ENCODE measurements at regions not wholly inside any gene's neighbourhood (a gene's known extent, or its start where the extent isn't known, plus 50 kb on each side); places are given as distances from the start of the nearest gene placed in this dataset.

DNA sequence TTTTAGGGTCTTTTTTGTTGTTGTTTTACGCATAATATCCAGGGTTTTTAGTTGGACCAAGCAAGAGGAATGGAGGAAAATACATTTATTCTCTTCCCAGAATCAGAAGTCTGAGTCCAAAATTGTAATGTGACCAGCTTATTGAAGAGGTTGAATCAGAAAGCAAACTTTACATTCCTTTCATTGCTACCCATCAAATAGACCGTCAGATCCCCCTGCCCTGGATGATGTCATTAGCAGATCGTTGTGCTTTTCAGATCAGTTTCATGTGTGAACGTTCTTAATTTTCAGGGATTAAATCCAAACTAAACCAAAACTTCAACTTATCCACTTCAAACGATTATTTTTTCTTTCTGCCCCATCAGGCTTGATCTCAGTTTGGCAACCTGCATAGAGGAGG is 85.7 kb upstream of the NGF start:
- H3K4me3 ChIP-seq = no peak overlapping the region
- Mint-ChIP-seq H3K27ac (no peak overlapping the region), H3K4me1 (no peaks in the 10 kb centered on the region), H3K4me3 (no peak overlapping the region), H3K9me3 (no peaks in the 10 kb centered on the region), H3K36me3 (no peaks in the 10 kb centered on the region), H3K27me3 (ENCODE audit: insufficient read depth, low read depth) (peaks cover 4% of the 10 kb centered on the region)
- peaks cover 5% of the 10 kb centered on the region for H3K4me1 ChIP-seq
- H3K9me3 ChIP-seq (ENCODE audit: low read depth) = no peaks in the 10 kb centered on the region
- TF ChIP-seq EZH2phosphoT487 (IDR thresholded peaks at IDR 0.05) (no peak), EZH2 (IDR thresholded peaks at IDR 0.05) (no peak)
- TF ChIP-seq, protein P1, sequence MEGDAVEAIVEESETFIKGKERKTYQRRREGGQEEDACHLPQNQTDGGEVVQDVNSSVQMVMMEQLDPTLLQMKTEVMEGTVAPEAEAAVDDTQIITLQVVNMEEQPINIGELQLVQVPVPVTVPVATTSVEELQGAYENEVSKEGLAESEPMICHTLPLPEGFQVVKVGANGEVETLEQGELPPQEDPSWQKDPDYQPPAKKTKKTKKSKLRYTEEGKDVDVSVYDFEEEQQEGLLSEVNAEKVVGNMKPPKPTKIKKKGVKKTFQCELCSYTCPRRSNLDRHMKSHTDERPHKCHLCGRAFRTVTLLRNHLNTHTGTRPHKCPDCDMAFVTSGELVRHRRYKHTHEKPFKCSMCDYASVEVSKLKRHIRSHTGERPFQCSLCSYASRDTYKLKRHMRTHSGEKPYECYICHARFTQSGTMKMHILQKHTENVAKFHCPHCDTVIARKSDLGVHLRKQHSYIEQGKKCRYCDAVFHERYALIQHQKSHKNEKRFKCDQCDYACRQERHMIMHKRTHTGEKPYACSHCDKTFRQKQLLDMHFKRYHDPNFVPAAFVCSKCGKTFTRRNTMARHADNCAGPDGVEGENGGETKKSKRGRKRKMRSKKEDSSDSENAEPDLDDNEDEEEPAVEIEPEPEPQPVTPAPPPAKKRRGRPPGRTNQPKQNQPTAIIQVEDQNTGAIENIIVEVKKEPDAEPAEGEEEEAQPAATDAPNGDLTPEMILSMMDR (IDR thresholded peaks at IDR 0.05) = no peak
- H3F3A ChIP-seq (ENCODE audit: low read depth) = no peaks in the 10 kb centered on the region
- no peak overlapping the region for H3K4me2 ChIP-seq
- H3K27me3 ChIP-seq = no peaks in the 10 kb centered on the region
- H3K9ac ChIP-seq = no peak overlapping the region
- H3K79me2 ChIP-seq (ENCODE audit: low read depth) = no peaks in the 10 kb centered on the region
- H2AFZ ChIP-seq (replicated peaks) = no peak overlapping the region
- H4K20me1 ChIP-seq (ENCODE audit: low read depth) = no peaks in the 10 kb centered on the region
- no peak overlapping the region for H3K27ac ChIP-seq
- H3K36me3 ChIP-seq = no peaks in the 10 kb centered on the region
- DNase-seq (ENCODE audit: low spot score) = no peak

- no peaks in the 10 kb centered on the region for H3K9me3 ChIP-seq (ENCODE audit: low read depth)
- no peaks in the 10 kb centered on the region for H3K36me3 ChIP-seq
- H3K79me2 ChIP-seq (ENCODE audit: low read depth) = no peaks in the 10 kb centered on the region
- H3K4me1 Mint-ChIP-seq = no peaks in the 10 kb centered on the region
- no peak overlapping the region for H3K4me3 Mint-ChIP-seq
- no peak overlapping the region for H3K27ac ChIP-seq
- H3K36me3 Mint-ChIP-seq = no peaks in the 10 kb centered on the region
- TF ChIP-seq, protein P1 (IDR thresholded peaks at IDR 0.05) = no peak
- TF ChIP-seq EZH2phosphoT487 (IDR thresholded peaks at IDR 0.05) (no peak), EZH2 (IDR thresholded peaks at IDR 0.05) (no peak)
- H3K9me3 Mint-ChIP-seq = no peaks in the 10 kb centered on the region
- no peaks in the 10 kb centered on the region for H4K20me1 ChIP-seq (ENCODE audit: low read depth)
- no peak overlapping the region for H3K9ac ChIP-seq
- peaks cover 5% of the 10 kb centered on the region for H3K4me1 ChIP-seq
- no peak overlapping the region for H3K4me2 ChIP-seq
- no peaks in the 10 kb centered on the region for H3K27me3 Mint-ChIP-seq (ENCODE audit: insufficient read depth, low read depth)
- H2AFZ ChIP-seq (replicated peaks) = no peak overlapping the region
- H3K27ac Mint-ChIP-seq = no peak overlapping the region
- no peak overlapping the region for H3K4me3 ChIP-seq
- no peak for DNase-seq (ENCODE audit: low spot score)
- H3K27me3 ChIP-seq = no peaks in the 10 kb centered on the region
- H3F3A ChIP-seq (ENCODE audit: low read depth) = no peaks in the 10 kb centered on the region
Measured at GRCh38 chr1:115419571-115419970, 81.5 kb upstream of the NGF start.

DNA sequence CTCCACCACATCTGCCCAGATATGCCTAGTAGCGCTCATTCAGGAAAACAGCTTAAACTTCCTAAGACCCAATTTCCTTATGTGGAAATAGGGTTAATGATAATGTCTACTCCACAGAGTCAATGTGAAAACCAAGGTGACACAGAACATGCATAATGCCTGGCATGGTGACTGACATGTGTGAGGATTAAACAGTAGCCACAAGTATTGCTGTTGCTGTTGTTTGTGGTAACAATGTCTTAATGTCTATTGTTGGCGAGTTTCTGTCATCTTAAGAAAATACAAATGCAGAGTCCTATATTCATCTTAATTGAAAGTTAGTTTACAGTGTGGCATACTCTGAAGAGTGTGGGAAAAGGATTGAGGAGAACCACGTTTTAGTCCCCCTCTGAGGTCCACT is 75.6 kb upstream of the NGF start:
- H3K9ac ChIP-seq = no peak overlapping the region
- no peaks in the 10 kb centered on the region for H3K27me3 ChIP-seq
- Mint-ChIP-seq H3K27me3 (ENCODE audit: insufficient read depth, low read depth) (peaks cover 2% of the 10 kb centered on the region), H3K9me3 (peaks cover 3% of the 10 kb centered on the region), H3K27ac (no peak overlapping the region), H3K36me3 (no peaks in the 10 kb centered on the region), H3K4me3 (no peak overlapping the region), H3K4me1 (no peaks in the 10 kb centered on the region)
- no peak for DNase-seq (ENCODE audit: low spot score)
- H3K9me3 ChIP-seq (ENCODE audit: low read depth) = no peaks in the 10 kb centered on the region
- H3K4me2 ChIP-seq = no peak overlapping the region
- no peak overlapping the region for H3K4me3 ChIP-seq
- peaks cover 5% of the 10 kb centered on the region for H3K4me1 ChIP-seq
- H3F3A ChIP-seq (ENCODE audit: low read depth) = no peaks in the 10 kb centered on the region
- no peaks in the 10 kb centered on the region for H3K79me2 ChIP-seq (ENCODE audit: low read depth)
- TF ChIP-seq EZH2 (IDR thresholded peaks at IDR 0.05) = no peak
- TF ChIP-seq, protein P1 (IDR thresholded peaks at IDR 0.05) = no peak
- TF ChIP-seq EZH2phosphoT487 (IDR thresholded peaks at IDR 0.05) = no peak
- H4K20me1 ChIP-seq (ENCODE audit: low read depth) = no peaks in the 10 kb centered on the region
- no peaks in the 10 kb centered on the region for H3K36me3 ChIP-seq
- no peak overlapping the region for H3K27ac ChIP-seq
- H2AFZ ChIP-seq (replicated peaks) = no peak overlapping the region
